NT2/D1 (cell line): ENCODE measurements at regions not wholly inside any gene's neighbourhood (a gene's known extent, or its start where the extent isn't known, plus 50 kb on each side); places are given as distances from the start of the nearest gene placed in this dataset.

Experiments used
- YY1 ChIP-seq: IDR thresholded peaks from 2 replicates; pipeline ENCODE4 v1.6.1; 2011; ENCODE audit not compliant: insufficient read length, insufficient read depth
- ZNF274 ChIP-seq: IDR thresholded peaks from 2 replicates; pipeline ENCODE4 v1.6.1; 2011; ENCODE audit warnings: mild to moderate bottlenecking, low read depth, low read length

GRCh38 chr7:132635127-132635526 lies 58.9 kb upstream of the PLXNA4 start:
- TF ChIP-seq YY1 (no peak), ZNF274 (no peak)
